ENCODE measurements at regions not wholly inside any gene's neighbourhood (a gene's known extent, or its start where the extent isn't known, plus 50 kb on each side); places are given as distances from the start of the nearest gene placed in this dataset.
"Not testable (repeated sequence)": the region's sequence is repeated elsewhere in the genome, so short reads cannot be mapped to it uniquely, and the experiment has no call there.

- no peak for DNase-seq (ENCODE audit: low spot score)
- ATAC-seq (ENCODE audit: low FRiP score): no peak
- TF ChIP-seq CTCF (IDR thresholded peaks at IDR 0.05): no peak
Observed at GRCh38 chr4:127479031-127479622, 153.6 kb upstream of the INTU start.

DNA sequence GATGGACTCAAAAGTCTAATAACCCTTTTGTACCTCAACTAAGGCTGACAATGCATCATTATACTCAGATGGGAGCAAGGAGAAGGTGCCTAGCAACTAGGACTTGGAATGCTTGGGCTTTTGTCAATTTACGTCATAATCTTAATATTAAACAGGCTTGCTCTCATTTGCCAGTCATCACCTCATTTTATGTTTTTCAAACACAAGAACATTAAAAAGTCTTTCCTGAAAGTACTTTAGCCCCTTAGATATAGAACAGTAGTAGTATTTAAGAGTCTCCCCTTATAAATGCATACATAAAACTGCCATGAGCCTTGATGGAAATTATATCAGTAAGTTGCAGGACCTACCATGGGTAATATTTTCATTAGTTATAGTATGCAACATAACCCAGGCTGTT is 150.7 kb upstream of the INTU start:
- no peak for TF ChIP-seq CTCF (IDR thresholded peaks at IDR 0.05)
- ATAC-seq (ENCODE audit: low FRiP score) (no peak), DNase-seq (ENCODE audit: low spot score) (no peak)

GRCh38 chr4:127484117-127484516 is 148.6 kb upstream of the INTU start:
- TF ChIP-seq CTCF (IDR thresholded peaks at IDR 0.05): no peak
- DNase-seq (ENCODE audit: low spot score) (no peak), ATAC-seq (ENCODE audit: low FRiP score) (no peak)

DNA sequence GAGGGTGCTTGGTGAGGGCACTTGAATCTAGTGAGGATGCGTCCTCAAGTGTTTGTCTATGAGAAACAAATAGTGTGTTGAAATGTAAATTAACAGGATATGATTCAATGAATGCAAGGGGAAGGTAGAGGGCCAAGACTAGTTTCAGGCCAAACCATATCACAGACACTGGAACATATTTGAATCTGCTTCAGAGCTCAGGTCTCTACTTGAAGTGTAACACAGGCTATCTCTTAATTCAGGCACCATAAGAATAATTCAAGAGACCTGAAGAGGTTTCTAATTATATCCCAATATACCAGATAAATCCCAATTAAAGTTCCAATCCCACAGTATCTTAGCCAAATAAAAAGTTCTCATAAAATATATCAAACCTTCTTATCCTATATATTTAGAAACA is 146.5 kb upstream of the INTU start:
- ATAC-seq (ENCODE audit: low FRiP score): no peak
- TF ChIP-seq CTCF (IDR thresholded peaks at IDR 0.05): no peak
- no peak for DNase-seq (ENCODE audit: low spot score)

GRCh38 chr4:127491571-127491970 is 141.2 kb upstream of the INTU start:
- TF ChIP-seq CTCF (IDR thresholded peaks at IDR 0.05): no peak
- DNase-seq (ENCODE audit: low spot score) (no peak), ATAC-seq (ENCODE audit: low FRiP score) (no peak)

DNA sequence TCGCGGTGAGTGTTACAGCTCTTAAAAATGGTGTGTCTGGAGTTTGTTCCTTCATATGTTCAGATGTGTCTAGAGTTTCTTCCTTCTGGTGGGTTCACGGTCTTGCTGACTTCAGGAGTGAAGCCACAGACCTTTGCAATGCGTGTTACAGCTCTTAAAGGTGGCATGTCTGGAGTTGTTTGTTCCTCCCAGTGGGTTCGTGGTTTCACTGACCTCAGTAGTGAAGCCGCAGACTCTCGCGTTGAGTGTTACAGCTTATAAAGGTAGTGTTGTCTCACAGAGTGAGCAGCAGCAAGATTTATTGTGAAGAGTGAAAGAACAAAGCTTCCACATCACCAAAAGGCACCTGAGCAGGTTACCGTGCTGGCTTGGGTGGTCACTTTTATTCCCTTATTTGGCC is 135.9 kb upstream of the INTU start:
- ATAC-seq (ENCODE audit: low FRiP score); DNase-seq (ENCODE audit: low spot score): not testable (repeated sequence)

- ATAC-seq (ENCODE audit: low FRiP score) (no peak), DNase-seq (ENCODE audit: low spot score) (no peak)
- TF ChIP-seq CTCF (IDR thresholded peaks at IDR 0.05): no peak
Observed at GRCh38 chr4:127498366-127498765, 134.4 kb upstream of the INTU start.

- ATAC-seq (ENCODE audit: low FRiP score) (no peak), DNase-seq (ENCODE audit: low spot score) (no peak)
- TF ChIP-seq CTCF (IDR thresholded peaks at IDR 0.05): no peak
Observed at GRCh38 chr4:127500242-127500641, 132.5 kb upstream of the INTU start.

All from omental fat pad (tissue), 3 donors.